SW480 (cell line): ENCODE measurements at regions not wholly inside any gene's neighbourhood (a gene's known extent, or its start where the extent isn't known, plus 50 kb on each side); places are given as distances from the start of the nearest gene placed in this dataset.
"Not testable (repeated sequence)": the region's sequence is repeated elsewhere in the genome, so short reads cannot be mapped to it uniquely, and the experiment has no call there.

Source experiments
- DNase-seq: peaks from one replicate; pipeline ENCODE4 v3.0.0-alpha.2; 2016; ENCODE audit warnings: low spot score

DNA sequence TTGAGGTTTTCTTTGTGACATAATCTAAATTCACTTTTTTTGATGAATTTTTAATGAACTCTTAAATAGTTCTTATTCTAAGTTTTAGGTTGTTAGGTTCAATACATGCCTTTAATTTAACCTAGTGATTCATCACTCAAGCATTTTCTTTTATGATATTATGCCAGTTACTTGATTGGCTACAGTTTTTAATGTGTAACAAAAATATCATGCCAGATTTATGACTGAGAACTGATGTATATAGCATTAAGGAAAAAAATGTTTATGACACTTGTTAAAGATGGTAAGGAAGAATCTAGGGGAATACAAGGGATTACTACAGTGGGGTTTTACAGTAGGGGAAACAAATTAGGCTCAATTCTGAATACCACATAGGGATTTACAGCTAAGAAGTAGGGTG lies 103.1 kb downstream of the VGLL3 start:
- no peak for DNase-seq

DNA sequence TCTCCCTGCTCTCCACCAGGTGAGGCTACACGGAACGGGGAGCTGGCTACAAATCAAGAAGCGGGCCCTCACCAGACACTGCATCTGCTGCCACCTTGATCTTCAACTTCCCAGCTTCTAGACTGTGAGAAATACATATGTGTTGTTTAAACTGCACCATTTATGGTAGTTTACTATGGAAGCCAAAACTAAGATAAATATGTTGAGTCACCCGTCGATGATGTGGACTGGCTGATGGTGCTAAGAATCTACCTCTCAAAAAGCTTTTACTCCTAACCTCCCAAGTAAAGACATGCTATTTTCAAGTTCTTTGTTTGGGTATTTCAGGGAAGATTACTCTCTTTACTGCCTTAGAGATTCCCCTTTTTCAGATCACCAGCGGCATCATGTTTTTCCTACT lies 110.9 kb downstream of the VGLL3 start:
- no peak for DNase-seq

DNA sequence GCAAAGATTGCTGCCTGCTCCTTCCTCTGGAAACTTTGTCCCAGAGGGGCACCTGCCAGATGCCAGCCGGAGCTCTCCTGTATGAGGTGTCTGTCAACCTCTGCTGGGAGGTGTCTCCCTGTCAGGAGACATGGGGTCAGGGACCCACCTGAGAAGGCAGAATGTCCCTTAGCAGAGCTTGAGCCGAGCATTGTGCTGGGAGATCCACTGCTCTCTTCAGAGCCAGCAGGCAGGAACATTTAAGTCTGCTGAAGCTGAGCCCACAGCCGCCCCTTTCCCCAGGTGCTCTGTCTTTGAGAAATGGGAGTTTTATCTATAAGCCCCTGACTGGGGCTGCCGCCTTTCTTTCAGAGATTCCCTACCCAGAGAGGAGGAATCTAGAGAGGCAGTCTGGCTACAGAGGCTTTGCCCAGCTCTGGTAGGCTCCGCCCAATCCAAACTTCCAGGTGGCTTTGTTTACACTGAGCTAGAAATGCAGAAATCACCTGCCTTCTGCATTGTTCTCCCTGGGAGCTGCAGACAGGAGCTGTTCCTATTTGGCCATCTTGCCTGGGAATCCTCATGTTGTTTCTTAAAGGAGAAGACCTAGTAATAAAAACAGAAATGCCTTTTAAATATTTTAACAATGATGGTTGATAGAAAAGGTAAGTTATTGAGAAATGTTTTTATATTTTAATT lies 114.3 kb downstream of the VGLL3 start:
- not testable (repeated sequence) for DNase-seq

DNA sequence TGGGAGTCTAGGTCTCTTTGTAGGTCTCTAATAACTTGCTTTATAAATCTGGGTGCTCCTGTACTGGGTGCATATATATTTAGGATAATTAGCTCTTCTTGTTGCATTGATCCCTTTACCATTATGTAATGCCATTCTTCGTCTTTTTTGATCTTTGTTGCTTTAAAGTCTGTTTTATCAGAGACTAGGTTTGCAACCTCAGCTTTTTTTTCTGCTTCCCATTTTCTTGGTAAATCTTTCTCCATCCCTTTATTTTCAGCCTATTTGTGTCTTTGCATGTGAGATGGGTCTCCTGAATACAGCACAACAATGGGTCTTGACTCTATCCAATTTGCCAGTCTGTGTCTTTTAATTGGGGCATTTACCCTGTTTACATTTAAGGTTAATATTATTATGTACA lies 116.2 kb downstream of the VGLL3 start:
- not testable (repeated sequence) for DNase-seq

DNA sequence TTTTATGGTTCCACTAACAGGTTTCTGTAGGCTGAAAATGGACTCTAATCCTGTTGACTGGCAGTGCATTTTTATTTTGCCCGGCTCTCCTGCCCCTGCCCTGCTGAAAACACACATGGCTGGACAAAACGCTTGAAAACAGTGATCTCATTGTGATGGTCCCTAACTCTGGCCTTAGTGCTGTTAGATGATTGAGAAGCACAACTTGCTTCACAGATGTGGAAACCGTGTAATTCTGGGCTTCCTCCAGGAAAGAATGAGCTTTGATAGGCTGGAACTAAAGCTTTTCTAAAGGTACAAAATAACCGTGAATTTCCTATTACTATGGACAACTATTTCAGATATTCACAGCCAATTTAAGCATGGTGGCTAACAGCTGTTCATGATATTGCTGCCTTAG lies 121.4 kb downstream of the VGLL3 start:
- DNase-seq: no peak

DNA sequence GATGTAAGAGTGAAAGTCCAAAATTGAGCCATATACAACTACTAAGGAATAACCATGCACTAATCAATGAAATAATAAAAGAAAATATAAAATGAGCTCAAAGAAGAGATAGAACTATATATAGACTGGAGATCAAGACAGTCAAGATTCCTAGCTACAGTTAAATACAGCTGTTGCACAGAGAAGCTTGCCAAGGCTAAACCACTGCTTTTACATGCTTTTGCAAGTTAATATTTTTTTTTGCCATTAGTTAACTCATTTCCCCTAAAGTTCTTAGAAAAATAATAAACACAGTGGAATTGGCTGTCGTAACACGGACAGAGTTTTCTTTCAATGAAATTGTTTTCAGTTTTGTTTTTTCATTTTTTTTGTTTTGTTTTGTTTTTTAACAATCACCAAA lies 123.0 kb downstream of the VGLL3 start:
- no peak for DNase-seq

DNA sequence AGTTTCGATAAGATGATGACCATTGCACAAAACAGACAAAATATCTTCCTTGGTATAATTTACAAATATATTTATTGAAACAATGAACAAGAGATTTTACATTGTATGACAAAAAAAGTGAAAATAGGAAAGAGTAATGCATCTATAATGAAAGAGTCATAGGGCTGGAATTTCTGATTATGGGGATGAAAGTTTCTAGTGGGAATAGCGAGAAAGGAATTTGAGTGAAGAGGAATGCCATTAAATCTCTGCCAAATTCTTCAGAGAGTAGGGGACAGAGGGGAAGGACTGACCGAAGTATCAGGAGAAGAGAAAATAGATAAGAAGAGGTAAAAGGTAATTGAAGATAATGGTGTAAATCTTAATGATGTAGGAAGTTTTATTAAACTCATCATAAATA lies 125.4 kb downstream of the VGLL3 start:
- no peak for DNase-seq

DNA sequence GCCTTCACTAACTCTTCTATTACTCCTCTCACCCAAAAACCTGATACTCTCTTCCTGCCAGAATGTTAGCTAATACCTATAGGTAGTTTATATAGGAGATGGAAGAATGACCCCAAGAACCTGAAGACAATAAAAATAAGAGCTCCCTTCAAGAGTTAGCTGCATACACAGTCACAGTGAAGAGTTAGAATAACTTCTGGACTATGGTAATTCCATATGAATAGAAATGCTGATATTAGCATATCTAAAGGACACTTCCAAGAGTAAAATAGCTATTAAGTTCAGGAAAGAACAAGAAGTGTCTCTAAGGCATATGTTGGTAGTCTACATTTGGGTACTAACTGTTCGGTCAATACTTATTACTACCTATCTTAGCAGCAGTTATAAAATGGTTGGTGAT lies 134.2 kb downstream of the VGLL3 start:
- DNase-seq: no peak

DNA sequence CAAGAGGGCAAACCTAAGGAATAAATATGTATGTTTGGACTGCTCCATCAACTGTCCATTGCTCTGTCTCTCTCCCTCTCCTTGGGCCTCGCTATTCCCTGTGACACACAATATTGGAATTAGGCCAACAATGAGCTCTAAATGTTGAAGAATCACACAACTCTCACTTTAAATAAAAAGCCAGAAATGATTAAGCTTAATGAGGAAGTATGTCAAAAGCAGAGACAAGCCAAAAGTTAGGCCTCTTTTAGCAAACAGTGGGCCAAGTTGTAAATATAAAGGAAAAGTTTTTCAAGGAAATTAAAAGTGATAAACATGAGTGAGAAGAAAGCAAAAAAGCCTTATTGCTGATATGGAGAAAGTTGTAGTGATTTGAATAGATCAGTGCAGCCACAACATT lies 141.0 kb downstream of the VGLL3 start:
- no peak for DNase-seq

DNA sequence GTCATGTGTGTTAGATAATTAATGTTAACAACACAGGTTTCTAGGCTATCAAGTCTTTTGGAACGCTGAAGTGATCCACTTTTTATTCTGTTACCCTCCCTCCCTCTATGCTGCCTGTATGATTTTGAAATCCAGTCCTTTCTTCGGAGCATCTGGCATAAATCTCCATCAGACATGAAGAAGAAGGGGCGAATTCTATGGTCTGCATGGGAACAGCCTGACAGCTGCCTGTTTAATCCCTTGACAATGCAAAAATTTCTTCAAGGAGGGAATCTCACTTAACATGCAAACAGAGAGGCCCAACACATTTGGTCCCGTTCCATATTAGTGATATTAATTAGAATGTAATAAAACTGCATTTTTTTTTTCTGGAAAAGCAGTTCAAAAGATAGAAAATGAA lies 145.2 kb downstream of the VGLL3 start:
- no peak for DNase-seq

DNA sequence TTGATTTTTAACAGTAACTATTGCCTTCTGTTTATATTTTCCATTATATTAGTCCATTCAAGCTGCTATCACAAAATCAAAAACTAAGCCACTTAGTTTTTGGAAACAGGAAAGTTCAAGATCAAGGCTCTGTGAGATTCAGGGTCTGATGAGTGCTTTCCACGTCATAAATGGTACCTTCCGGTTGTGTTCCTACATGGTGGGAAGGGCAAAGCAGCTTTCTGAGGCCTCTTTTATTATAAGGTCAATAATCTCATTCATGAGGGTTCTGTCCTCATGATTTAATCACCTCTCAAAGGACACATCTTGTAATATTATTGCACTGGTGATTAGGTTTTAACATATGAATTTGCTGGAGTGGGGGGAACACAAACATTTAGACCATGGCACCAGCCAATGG lies 152.0 kb downstream of the VGLL3 start:
- DNase-seq: no peak

DNA sequence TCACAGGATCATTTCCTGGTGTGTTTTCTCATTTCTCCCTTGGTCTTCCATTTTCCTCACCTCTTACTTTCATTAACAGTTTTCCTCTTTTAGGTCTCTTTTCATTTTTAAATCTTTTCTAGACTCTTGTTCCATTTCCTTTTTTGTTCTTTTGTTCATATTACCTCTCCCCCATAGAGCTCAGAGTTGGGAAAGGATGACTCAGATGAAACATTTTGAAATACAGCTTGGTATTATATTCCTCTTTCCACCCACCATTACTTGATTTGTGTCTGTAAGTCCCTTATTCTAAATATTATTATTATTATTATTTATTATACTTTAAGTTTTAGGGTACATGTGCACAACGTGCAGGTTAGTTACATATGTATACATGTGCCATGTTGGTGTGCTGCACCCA lies 153.1 kb downstream of the VGLL3 start:
- DNase-seq: no peak

DNA sequence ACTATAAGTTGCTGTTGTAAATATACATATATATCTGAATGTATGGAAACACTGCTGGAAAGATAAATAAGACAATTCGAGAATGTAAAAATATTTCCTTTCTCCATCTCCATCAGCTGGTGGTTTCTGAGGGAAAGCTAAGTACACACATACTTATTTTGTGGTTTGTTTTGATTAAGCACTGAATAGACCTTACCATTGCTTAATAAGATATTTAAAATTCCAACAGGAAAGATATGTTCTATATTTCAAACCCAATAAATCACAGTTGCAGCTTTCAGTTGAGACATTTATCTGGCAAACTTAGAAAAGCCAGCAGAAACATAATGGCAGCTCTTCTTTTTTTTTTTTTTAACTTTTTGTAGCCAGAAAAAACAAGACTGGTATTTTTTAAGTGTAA lies 160.4 kb downstream of the VGLL3 start:
- DNase-seq: no peak

DNA sequence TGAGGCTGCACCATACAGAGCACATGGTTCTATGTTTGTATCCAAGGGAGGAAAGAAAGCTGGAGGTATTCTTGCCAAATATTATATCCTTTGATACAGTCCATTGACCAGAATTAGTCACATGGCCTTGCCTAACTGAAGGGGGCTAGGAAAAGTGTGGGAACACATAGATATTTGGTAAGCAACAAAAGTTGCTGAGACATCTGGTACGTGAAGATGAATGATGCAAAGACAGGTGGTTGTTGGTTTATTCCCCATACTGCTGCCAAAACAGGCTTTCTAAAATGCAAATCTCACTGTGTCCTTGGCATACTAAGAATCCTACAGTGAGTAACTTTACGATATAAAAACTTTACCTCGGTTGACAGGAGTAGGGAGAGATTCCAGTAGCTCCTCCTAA lies 162.2 kb downstream of the VGLL3 start:
- DNase-seq: no peak

DNA sequence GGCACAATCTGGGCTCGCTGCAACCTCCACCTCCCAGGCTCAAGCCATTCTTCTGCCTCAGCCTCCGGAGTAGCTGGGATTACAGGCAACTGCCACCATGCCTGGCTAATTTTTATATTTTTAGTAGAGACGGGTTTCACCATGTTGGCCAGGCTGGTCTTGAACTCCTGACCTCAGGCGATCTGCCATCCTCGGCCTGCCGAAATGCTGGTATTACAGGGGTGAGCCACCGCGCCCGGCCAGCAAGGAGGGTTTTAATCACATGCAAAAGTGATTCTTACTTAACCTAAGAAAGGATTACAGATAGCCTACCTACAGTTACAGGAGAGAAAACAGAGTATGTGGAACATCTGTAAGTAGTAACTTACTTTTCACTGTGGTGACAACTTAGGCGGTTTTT lies 163.4 kb downstream of the VGLL3 start:
- not testable (repeated sequence) for DNase-seq

DNA sequence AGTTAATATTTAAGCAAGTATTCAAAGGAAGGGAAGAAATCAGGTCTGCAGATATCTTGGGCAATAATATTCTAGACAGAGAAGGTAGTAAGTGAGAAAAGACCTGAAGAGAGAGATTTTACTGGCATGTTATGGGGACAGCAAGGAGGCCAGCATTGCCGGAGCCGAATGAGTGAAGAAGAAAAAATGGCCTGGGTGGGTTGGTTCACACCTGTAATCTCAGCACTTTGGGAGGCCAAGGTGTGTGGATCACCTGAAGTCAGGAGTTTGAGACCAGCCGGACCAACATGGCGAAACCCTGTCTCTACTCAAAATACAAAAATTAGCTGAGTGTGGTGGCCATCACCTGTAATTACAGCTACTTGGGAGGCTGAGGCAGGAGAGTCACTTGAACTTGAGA lies 164.7 kb downstream of the VGLL3 start:
- DNase-seq: no peak

DNA sequence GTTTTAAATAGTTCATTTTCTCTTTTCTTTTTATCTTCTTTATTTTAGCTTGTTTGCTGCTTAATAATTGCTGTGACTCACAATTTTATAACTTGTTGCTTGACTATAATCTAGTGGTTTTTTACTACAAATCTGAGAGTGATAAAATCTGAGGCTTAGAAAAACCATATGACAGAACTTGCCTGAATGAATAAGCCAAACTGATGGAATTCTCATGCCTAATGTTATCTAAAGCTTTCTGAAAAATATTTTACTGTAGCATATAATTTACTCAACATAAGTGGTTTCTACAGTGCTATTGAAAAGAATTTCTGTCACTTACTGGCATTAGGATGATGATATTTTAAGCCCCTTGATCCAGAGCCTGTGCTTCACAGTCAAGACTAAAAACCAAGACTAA lies 175.1 kb downstream of the VGLL3 start:
- no peak for DNase-seq

DNA sequence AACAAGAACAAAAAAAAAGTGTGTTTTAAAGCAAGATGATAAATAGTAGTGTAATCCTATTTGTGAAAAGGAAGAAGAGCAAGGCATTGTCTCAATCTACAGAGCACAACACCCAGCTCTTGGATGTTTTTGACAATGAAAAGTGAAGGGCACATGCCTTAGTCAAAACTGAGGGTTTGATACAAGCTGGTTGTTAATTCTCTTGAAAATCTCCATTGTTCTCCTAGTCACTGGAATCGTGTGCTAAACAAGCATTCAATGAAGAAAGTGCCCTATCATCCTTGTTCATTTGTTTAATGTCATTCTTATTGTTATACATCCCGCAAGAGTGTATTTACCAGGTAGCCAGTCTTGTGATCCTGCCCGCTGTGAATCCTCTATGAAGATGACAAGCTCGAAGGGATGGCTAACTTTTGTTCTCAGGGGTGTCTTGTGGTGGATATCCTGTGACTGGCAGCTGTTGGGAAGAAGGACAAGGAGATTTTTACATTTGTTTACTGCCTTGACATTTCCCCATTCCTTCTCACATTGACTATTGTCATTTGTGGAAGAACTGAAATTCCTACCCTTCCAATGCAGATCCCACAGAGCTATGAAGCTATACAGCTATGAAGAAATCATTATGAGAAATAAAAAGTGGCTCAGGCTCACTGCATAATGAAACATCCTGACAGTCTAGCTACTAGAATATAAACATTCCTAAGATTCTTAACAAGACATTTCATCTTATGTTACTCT lies 175.9 kb downstream of the VGLL3 start:
- no peak for DNase-seq

DNA sequence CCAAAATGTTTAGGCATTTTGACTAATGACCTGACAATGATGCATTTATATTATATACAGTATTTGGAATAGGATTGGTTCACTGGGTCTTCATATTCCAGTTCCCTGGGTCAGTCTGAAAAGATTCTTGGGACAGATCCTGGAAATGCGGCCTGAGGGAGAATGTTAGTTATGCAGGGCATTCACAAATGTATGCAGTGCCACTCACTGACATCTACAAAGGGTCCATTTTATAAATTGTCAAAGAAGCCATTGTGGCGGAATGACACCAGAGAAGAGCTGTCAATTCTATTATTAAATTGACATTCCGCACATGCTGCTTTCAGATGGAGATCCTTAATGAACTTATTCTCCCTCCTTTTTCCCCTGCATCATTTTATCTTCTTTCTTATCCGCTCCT lies 176.6 kb downstream of the VGLL3 start:
- no peak for DNase-seq

DNA sequence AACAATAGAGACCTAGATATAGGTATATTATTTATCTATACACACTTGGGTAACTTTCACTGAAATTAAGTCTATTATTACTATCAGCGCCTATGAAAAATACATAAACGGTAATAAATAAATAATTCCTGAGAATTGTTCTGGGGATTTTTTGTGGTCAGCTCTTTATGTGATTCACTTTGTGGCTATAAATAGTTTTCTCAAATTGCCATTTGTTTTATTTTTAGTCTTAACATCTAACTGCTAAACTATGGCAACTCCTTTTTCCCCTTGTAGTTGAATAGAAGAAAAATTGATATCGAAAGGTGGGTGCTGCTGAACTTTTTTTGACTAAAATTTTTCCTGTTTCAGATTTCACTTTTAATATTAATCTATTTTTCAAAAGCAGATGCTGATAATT lies 189.0 kb downstream of the VGLL3 start:
- no peak for DNase-seq

DNA sequence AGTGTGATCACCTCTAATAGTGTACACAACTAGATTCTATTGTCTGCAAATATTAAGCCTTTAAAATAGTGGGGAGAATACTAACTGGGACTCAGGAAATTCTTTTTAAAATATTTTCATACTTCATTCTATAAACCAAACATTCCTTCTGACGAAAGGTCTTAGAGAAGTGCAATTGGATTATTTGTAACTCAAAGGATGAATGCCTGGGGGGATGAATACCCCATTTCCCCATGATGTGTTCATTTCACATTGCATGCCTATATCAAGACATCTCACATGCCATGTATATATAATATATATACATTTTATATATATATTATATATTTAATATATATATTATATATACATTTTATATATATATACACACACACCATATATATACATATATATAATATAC lies 189.9 kb downstream of the VGLL3 start:
- no peak for DNase-seq

DNA sequence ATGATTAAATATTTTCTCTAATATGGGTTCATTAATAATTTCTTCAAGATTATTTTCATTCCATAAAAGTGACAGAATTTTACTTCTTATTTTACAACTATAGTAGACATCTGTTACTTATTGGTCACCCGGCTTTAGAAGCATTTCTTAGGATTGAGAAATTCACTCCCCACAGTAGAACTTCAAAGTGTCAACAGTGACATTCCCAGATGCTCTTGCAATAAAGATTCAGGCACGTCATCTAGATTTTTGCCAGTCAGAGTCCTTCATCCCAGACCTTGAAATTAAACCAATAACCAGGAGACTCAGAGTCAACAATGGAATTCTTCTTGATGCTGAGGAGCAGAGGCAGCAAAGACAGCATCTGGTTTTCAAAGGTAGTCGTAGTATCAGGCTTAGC lies 190.8 kb downstream of the VGLL3 start:
- no peak for DNase-seq

DNA sequence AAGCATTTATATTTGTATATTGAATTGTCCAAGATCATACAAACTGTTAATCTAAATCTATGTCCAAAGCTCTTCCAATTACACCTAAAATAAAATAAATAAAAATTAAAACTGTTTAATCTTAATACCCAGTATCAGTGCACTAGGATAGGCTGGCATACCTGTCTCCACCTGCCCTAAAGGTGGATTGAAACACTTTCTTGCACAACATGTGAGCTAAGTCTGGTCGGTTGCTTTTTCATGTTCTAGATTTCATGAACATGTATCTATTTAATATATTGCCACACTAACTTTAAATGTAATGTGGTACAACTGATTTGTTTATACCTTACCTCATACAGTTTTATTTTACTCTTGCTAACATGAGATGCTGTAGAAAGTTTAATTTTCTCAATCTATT lies 193.0 kb downstream of the VGLL3 start:
- DNase-seq: no peak
